MCF 10A (cell line): ENCODE measurements at regions not wholly inside any gene's neighbourhood (a gene's known extent, or its start where the extent isn't known, plus 50 kb on each side); places are given as distances from the start of the nearest gene placed in this dataset.

ENCODE experiments used
- BruUV-seq: library from RNA; stranded (reverse); fragments of 400-500 nt; replicated peaks from 2 replicates; lab custom pipeline; 2021; lab: Mats Ljungman, UMichigan
- CTCF ChIA-PET: fragments of 300-600 bp; sonication (Branson Sonifier 250); formaldehyde crosslinking; extraction: SDS; loops from one replicate; lab custom pipeline; 2021; ENCODE audit warnings: antibody characterized with exemption, inconsistent platforms; lab: Yijun Ruan, JAX
- POLR2A ChIA-PET: fragments of 300-600, 350-650 bp; sonication (Branson Sonifier 250); formaldehyde crosslinking; extraction: SDS; loops from one replicate; lab custom pipeline; 2020; ENCODE audit warnings: antibody characterized with exemption, inconsistent platforms; lab: Yijun Ruan, JAX
- DNase-seq: peaks from one replicate; pipeline ENCODE4 v3.0.0-alpha.2; 2018; ENCODE audit not compliant: unreplicated experiment
- H3K27ac Mint-ChIP-seq: one replicate; pipeline ENCODE4 v1.8.0; 2022; ENCODE audit warnings: mild to moderate bottlenecking, low read depth, mixed read lengths; ENCODE audit not compliant: unreplicated experiment
- H3K27me3 Mint-ChIP-seq: one replicate; pipeline ENCODE4 v1.8.0; 2022; ENCODE audit warnings: mixed read lengths; ENCODE audit not compliant: insufficient read depth, unreplicated experiment
- H3K36me3 Mint-ChIP-seq: one replicate; pipeline ENCODE4 v1.8.0; 2022; ENCODE audit warnings: mild to moderate bottlenecking, moderate library complexity, mixed read lengths; ENCODE audit not compliant: insufficient read depth, unreplicated experiment
- H3K4me1 Mint-ChIP-seq: one replicate; pipeline ENCODE4 v1.8.0; 2022; ENCODE audit warnings: mixed read lengths; ENCODE audit not compliant: insufficient read depth, unreplicated experiment
- H3K4me3 Mint-ChIP-seq: one replicate; pipeline ENCODE4 v1.8.0; 2022; ENCODE audit warnings: mild to moderate bottlenecking, moderate library complexity, mixed read lengths; ENCODE audit not compliant: unreplicated experiment
- H3K9me3 Mint-ChIP-seq: one replicate; pipeline ENCODE4 v1.8.0; 2022; ENCODE audit warnings: mixed read lengths; ENCODE audit not compliant: unreplicated experiment
- CTCF ChIP-seq: fragments of 200-600 bp; IDR thresholded peaks from one replicate; pipeline ENCODE4 v1.8.0; 2022; ENCODE audit warnings: antibody characterized with exemption, mild to moderate bottlenecking; ENCODE audit not compliant: unreplicated experiment
- intact Hi-C: fragments of 100-400 bp; cut with micrococcal nuclease; formaldehyde crosslinking; loops from 2 replicates; pipeline ENCODE4 v1.14.1; 2022

GRCh38 chr1:8197493-8198282, 120.2 kb upstream of the SLC45A1 start:
- H3K27ac Mint-ChIP-seq, result peak overlapping the region; percentile 77
- H3K4me1 Mint-ChIP-seq, result peaks cover 64% of the 10 kb centered on the region
- DNase-seq, result peak; percentile 97
- peak overlapping the region; percentile 24 for H3K4me3 Mint-ChIP-seq
- H3K27me3 Mint-ChIP-seq, result no peaks in the 10 kb centered on the region
- ChIA-PET CTCF (interaction anchor here (0.5 to 1.1 kb wide), 6 partner anchors 12 to 236 kb away, joined by 3 to 4 read pairs (median 3); no protein-coding TSS in a partner anchor), POLR2A (interaction anchor here (0.6 to 2.7 kb wide), 28 partner anchors 9 to 181 kb away, joined by 3 to 16 read pairs (median 4); no protein-coding TSS in a partner anchor)
- H3K36me3 Mint-ChIP-seq, result no peaks in the 10 kb centered on the region
- H3K9me3 Mint-ChIP-seq, result no peaks in the 10 kb centered on the region
- BruUV-seq, result no TSS peak
- intact Hi-C loops, result no loop called here
- TF ChIP-seq CTCF, result no peak

GRCh38 chr1:8194481-8195227, 123.3 kb upstream of the SLC45A1 start:
- intact Hi-C loops, result no loop called here
- peaks cover 49% of the 10 kb centered on the region for H3K4me1 Mint-ChIP-seq
- ChIA-PET CTCF (interaction anchor here (0.6 to 1.7 kb wide), 3 partner anchors 29 to 117 kb away, joined by 3 to 4 read pairs (median 3); no protein-coding TSS in a partner anchor), POLR2A (interaction anchor here (0.9 to 2.6 kb wide), 8 partner anchors 11 to 120 kb away, joined by 3 to 13 read pairs (median 4); no protein-coding TSS in a partner anchor)
- BruUV-seq, result no TSS peak
- H3K27ac Mint-ChIP-seq, result peak overlapping the region; percentile 27
- DNase-seq, result peak; percentile 34
- H3K36me3 Mint-ChIP-seq, result no peaks in the 10 kb centered on the region
- no peaks in the 10 kb centered on the region for H3K27me3 Mint-ChIP-seq
- no peaks in the 10 kb centered on the region for H3K9me3 Mint-ChIP-seq
- TF ChIP-seq CTCF, result no peak
- H3K4me3 Mint-ChIP-seq, result no peak overlapping the region

GRCh38 chr1:8193840-8194406, 124.0 kb upstream of the SLC45A1 start:
- Mint-ChIP-seq H3K9me3 (no peaks in the 10 kb centered on the region), H3K27ac (peak overlapping the region; percentile 27), H3K4me1 (peaks cover 52% of the 10 kb centered on the region), H3K27me3 (no peaks in the 10 kb centered on the region), H3K36me3 (no peaks in the 10 kb centered on the region), H3K4me3 (no peak overlapping the region)
- TF ChIP-seq CTCF, result no peak
- CTCF ChIA-PET, result interaction anchor here (0.6 kb wide), 2 partner anchors 10 to 1771 kb away, joined by 3 to 8 read pairs; no protein-coding TSS in a partner anchor
- BruUV-seq, result no TSS peak
- POLR2A ChIA-PET, result interaction anchor here (0.8 to 2.6 kb wide), 6 partner anchors 8 to 73 kb away, joined by 3 to 13 read pairs (median 4); no protein-coding TSS in a partner anchor
- intact Hi-C loops, result no loop called here
- no peak for DNase-seq
